Transverse colon (tissue), 4 donors: ENCODE measurements at regions not wholly inside any gene's neighbourhood (a gene's known extent, or its start where the extent isn't known, plus 50 kb on each side); places are given as distances from the start of the nearest gene placed in this dataset.

Source experiments
- EP300 ChIP-seq: sonication (generic); formaldehyde crosslinking; IDR thresholded peaks from one replicate; pipeline ENCODE4 v1.6.1; 2017; ENCODE audit warnings: antibody characterized with exemption, low read depth
- POLR2A ChIP-seq: fragments of 450-650 bp; IDR thresholded peaks from one replicate; pipeline ENCODE4 v1.6.1; 2016; ENCODE audit warnings: antibody characterized with exemption, mild to moderate bottlenecking, moderate library complexity
- POLR2AphosphoS5 ChIP-seq, 3 donors: sonication (generic); formaldehyde crosslinking; IDR thresholded peaks; one replicate each; pipeline ENCODE4 v1.6.1; 2016; ENCODE audit warnings: antibody characterized with exemption in 3 of 3
- TF ChIP-seq, protein P1 (sequence below), 5 experiments: fragments of 200-600 bp in 3 of 5; fragments of 450-650 bp in 2 of 5; sonication (generic) in 3 of 5; IDR thresholded peaks; 1 replicate in 2 of 5; 2 replicates in 3 of 5; pipeline ENCODE4 v1.5.1; 2016 to 2017; ENCODE audit warnings: antibody characterized with exemption in 5 of 5, inconsistent platforms in 3 of 5, mild to moderate bottlenecking in 2 of 5, moderate library complexity in 1 of 5

- TF ChIP-seq, protein P1, sequence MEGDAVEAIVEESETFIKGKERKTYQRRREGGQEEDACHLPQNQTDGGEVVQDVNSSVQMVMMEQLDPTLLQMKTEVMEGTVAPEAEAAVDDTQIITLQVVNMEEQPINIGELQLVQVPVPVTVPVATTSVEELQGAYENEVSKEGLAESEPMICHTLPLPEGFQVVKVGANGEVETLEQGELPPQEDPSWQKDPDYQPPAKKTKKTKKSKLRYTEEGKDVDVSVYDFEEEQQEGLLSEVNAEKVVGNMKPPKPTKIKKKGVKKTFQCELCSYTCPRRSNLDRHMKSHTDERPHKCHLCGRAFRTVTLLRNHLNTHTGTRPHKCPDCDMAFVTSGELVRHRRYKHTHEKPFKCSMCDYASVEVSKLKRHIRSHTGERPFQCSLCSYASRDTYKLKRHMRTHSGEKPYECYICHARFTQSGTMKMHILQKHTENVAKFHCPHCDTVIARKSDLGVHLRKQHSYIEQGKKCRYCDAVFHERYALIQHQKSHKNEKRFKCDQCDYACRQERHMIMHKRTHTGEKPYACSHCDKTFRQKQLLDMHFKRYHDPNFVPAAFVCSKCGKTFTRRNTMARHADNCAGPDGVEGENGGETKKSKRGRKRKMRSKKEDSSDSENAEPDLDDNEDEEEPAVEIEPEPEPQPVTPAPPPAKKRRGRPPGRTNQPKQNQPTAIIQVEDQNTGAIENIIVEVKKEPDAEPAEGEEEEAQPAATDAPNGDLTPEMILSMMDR (IDR thresholded peaks at IDR 0.05): no peak
- no peak for TF ChIP-seq POLR2A
- TF ChIP-seq EP300: no peak
- no peak for TF ChIP-seq POLR2AphosphoS5 (IDR thresholded peaks at IDR 0.05)
Observed at GRCh38 chr19:28987177-28987576, 225.8 kb downstream of the UQCRFS1 start.
